GM12864 (cell line): ENCODE measurements at regions not wholly inside any gene's neighbourhood (a gene's known extent, or its start where the extent isn't known, plus 50 kb on each side); places are given as distances from the start of the nearest gene placed in this dataset.

Source experiments
- DNase-seq: peaks from one replicate; pipeline ENCODE4 v3.0.0-alpha.2; 2011; ENCODE audit warnings: low read depth
- H3K4me3 ChIP-seq: 2 replicates; pipeline ENCODE4 v1.5.1; 2011; ENCODE audit warnings: mild to moderate bottlenecking, low read depth, low read length, control low read depth
- TF ChIP-seq, protein P1 (sequence below): IDR thresholded peaks from 2 replicates; pipeline ENCODE4 v1.5.1; 2011; ENCODE audit warnings: low read depth, mild to moderate bottlenecking, moderate library complexity, low read length, control low read depth, inconsistent platforms; ENCODE audit errors: missing control alignments

DNA sequence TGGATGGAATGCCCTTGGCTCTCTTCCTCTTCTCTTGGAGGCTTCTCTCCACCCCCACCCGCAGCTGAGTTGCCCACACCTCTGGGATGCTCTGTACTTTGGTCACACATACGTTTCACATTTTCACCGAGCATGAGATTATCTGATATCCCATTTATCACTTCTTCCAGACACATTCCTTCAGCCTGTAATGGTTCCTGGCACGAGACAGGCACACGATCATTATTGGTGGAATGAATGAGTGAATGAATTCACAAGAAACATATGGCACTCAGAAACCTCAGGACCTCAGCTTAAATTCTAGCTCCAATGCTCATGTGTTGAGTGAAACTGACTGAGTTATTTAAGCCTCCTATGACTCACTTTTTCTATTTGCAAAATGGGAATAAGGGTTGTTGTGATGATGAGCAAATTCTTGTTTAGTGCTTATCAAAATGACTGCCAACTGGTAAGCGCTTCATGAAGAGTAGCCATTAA is 242.7 kb upstream of the JUN start:
- TF ChIP-seq, protein P1, sequence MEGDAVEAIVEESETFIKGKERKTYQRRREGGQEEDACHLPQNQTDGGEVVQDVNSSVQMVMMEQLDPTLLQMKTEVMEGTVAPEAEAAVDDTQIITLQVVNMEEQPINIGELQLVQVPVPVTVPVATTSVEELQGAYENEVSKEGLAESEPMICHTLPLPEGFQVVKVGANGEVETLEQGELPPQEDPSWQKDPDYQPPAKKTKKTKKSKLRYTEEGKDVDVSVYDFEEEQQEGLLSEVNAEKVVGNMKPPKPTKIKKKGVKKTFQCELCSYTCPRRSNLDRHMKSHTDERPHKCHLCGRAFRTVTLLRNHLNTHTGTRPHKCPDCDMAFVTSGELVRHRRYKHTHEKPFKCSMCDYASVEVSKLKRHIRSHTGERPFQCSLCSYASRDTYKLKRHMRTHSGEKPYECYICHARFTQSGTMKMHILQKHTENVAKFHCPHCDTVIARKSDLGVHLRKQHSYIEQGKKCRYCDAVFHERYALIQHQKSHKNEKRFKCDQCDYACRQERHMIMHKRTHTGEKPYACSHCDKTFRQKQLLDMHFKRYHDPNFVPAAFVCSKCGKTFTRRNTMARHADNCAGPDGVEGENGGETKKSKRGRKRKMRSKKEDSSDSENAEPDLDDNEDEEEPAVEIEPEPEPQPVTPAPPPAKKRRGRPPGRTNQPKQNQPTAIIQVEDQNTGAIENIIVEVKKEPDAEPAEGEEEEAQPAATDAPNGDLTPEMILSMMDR, result no peak
- H3K4me3 ChIP-seq, result no peak overlapping the region; the same call in 1 of the 2 replicates
- no peak for DNase-seq

DNA sequence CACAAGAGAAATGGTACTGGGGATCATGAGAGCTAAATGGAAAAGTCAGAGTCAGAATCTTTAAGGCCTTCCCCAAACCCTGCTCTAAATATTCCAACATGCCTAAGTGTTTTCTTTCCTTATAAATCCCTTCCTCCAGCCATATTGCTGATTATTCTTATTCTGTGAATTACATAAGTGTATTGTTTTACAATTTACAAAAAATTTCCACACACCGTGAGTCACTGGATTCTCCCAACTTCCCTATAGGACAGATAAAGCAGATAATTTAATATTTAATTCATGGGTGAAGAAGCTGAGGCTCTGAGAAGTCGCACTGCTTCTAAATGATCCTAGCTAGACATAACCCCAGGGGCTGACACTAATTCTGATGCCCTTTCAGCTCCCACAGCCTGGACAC is 243.3 kb upstream of the JUN start:
- H3K4me3 ChIP-seq, result no peak overlapping the region
- TF ChIP-seq, protein P1, result no peak
- DNase-seq, result no peak

DNA sequence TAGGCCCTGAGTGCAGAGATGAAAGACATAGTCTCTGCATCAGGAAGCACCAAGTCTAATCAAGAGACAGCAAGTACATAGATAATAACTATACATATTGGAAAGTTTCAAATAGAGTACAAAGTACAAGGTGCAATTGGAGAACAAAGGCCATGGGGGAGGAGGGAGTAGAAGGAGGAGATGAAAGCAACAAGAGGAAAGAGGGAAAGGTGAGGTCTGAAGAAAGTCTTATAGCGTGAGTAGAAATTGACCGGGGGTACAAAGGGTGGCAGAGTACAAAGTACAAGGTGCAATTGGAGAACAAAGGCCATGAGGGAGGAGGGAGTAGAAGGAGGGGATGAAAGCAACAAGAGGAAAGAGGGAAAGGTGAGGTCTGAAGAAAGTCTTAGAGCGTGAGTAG is 244.2 kb upstream of the JUN start:
- TF ChIP-seq, protein P1, result no peak
- DNase-seq, result no peak
- H3K4me3 ChIP-seq, result no peak overlapping the region

DNA sequence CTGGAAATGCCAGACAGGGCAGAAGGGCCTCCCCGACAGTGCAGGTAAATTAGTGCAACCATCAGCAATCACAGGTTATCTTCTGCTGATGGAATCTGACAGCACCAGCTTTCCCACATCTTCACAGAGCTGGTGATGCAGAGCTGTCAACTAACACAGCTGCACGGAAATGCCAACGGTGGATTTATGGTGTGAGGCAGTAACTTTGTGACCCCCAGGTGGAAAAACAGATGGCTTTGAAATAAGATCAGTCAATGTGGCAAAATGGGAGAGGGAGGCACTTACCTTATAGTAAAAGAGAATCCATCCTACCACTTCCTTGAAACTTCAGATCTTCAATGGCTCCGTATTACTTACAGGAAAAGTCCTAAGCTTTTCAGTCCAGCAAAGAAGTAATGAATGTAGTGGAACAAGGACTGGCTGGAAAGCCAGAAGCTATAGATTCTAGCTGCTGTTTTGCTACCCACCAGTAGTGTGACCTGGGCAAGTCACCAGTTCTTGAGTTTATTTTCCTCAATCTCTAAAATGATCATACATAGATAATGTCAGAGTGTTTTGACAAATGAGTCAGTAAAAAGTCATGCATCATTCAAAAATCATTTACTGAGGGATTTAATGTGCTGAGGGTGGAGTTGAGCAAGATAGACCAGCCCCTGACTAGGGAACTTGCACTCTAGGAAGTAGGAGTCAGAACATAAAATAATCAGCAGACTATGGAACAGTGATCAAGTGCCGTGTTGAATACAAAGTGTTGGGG is 245.7 kb upstream of the JUN start:
- no peak for DNase-seq
- TF ChIP-seq, protein P1, result no peak
- H3K4me3 ChIP-seq, result no peak overlapping the region

DNA sequence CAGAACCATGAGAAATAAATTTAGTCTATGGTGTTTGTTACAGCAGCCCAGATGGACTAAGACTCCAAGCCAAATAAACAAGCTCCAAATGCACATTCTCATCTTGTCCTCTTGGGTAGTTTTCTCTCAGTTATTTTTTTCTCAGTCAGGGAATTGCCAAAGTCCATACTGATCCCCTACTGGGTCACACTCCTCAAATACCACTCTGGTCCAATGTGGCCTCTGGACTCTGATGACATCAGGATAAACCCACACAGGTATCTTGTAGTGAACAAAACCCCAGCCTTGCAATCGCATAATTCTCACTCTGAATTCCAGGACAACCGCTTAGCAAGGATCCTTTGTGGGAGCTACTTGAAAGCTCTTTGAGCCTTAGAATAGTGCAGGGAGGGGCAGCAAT is 248.4 kb upstream of the JUN start:
- no peak overlapping the region for H3K4me3 ChIP-seq
- TF ChIP-seq, protein P1, result no peak
- DNase-seq, result no peak

DNA sequence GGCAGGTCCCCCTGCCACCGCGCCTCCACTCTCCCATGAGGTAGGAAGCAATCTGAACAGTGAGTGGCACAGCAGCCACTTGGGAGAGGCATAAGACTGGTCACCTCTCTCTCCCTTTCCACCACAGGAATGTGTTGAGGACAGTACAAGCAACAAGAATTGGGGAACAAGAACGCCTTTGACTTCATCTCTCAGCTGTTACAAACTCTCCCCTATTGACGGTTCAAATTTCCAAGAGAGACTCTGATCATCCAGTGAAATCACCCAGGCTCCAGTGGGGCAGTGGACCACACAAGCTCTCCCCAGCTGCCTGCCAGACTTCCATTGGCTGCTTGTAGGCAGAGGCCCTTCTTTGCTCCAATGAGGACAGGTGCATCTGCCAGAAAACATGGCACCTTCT is 249.9 kb upstream of the JUN start:
- no peak overlapping the region for H3K4me3 ChIP-seq
- TF ChIP-seq, protein P1, result no peak
- DNase-seq, result no peak

DNA sequence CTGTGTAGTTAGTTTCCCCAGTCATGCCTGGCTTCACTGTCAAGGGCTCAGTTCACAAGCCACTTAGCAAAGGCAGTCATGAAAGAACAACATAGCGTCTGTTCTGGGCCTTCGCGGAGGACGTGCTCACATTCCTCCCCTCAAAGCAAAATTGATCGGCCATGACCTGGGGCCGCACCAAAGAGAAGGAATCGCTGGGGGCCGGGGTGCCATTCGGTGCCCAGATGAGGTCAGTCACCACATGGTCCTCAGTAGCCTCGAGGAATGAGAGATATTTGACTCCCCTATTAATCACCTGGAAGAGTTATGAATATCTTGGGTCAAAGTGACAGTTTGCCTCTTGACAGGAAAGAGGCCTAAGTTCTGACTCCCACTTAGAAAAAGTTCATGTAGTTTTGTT is 251.1 kb upstream of the JUN start:
- TF ChIP-seq, protein P1, result no peak
- DNase-seq, result no peak
- H3K4me3 ChIP-seq, result no peak overlapping the region
